SK-N-SH (cell line): ENCODE measurements at regions not wholly inside any gene's neighbourhood (a gene's known extent, or its start where the extent isn't known, plus 50 kb on each side); places are given as distances from the start of the nearest gene placed in this dataset.

Experiments used
- CTCF ChIA-PET: fragments of 300-600, 350-600 bp; formaldehyde crosslinking; extraction: SDS; loops from one replicate; lab custom pipeline; 2021; lab: Yijun Ruan, JAX
- POLR2A ChIA-PET: fragments of 350-600 bp; sonication (Branson Sonifier 250); formaldehyde crosslinking; extraction: SDS; loops from one replicate; lab custom pipeline; 2020; ENCODE audit warnings: antibody characterized with exemption, inconsistent platforms; lab: Yijun Ruan, JAX
- DNase-seq: peaks from one replicate; pipeline ENCODE4 v3.0.0; 2012
- H2AFZ ChIP-seq: fragments of 200-600 bp; sonication (generic); 2 replicates; pipeline ENCODE4 v1.8.1; 2016; ENCODE audit warnings: antibody characterized with exemption, mild to moderate bottlenecking, low read depth
- H3F3A ChIP-seq: fragments of 200-600 bp; sonication (generic); replicated peaks from 2 replicates; pipeline ENCODE3; 2016; ENCODE audit warnings: antibody characterized with exemption, mild to moderate bottlenecking; ENCODE audit not compliant: insufficient read depth
- H3K27ac ChIP-seq, 2 experiments: fragments of 200-500 bp in 1 of 2; fragments of 200-600 bp in 1 of 2; sonication (Bioruptor generic) in 1 of 2; sonication (generic), shearing (Covaris generic) in 1 of 2; 2 replicates each; pipeline versions ENCODE4 v1.5.1 to v1.6.1; 2014 to 2016; ENCODE audit warnings: low read depth in 2 of 2, inconsistent platforms in 1 of 2, low read length in 1 of 2, mild to moderate bottlenecking in 1 of 2, mixed read lengths in 1 of 2
- H3K27me3 ChIP-seq: fragments of 200-600 bp; sonication (generic), shearing (Covaris generic); 2 replicates; pipeline ENCODE4 v1.6.1; 2016; ENCODE audit warnings: mixed run types; ENCODE audit not compliant: insufficient read depth
- H3K36me3 ChIP-seq, 2 experiments: fragments of 200-500 bp in 1 of 2; fragments of 200-600 bp in 1 of 2; sonication (Bioruptor generic) in 1 of 2; sonication (generic) in 1 of 2; replicated peaks in 1 of 2; 2 replicates each; pipeline versions ENCODE3 to v1.5.1; 2014 to 2016; ENCODE audit warnings: low read length in 1 of 2, mild to moderate bottlenecking in 1 of 2; ENCODE audit not compliant: insufficient read depth in 2 of 2, control insufficient read depth in 1 of 2
- H3K4me1 ChIP-seq, 2 experiments: fragments of 200-500 bp in 1 of 2; fragments of 200-600 bp in 1 of 2; sonication (Bioruptor generic) in 1 of 2; sonication (generic), shearing (Covaris generic) in 1 of 2; 2 replicates each; pipeline versions ENCODE4 v1.5.1 to v1.6.1; 2014 to 2016; ENCODE audit warnings: low read depth in 1 of 2, low read length in 1 of 2, mixed run types in 1 of 2; ENCODE audit not compliant: insufficient read depth in 2 of 2, control insufficient read depth in 1 of 2
- H3K4me2 ChIP-seq: fragments of 200-600 bp; sonication (generic), shearing (Covaris generic); 2 replicates; pipeline ENCODE4 v1.6.1; 2017; ENCODE audit warnings: mixed run types
- H3K4me3 ChIP-seq, 2 experiments: fragments of 200-500 bp in 1 of 2; fragments of 200-600 bp in 1 of 2; sonication (Bioruptor generic) in 1 of 2; sonication (generic), shearing (Covaris generic) in 1 of 2; 2 replicates each; pipeline versions ENCODE4 v1.5.1 to v1.8.1; 2014 to 2016; ENCODE audit warnings: low read depth in 2 of 2, inconsistent platforms in 1 of 2, low read length in 1 of 2, mild to moderate bottlenecking in 1 of 2, mixed read lengths in 1 of 2, moderate library complexity in 1 of 2
- H3K79me2 ChIP-seq: fragments of 200-600 bp; sonication (generic); 2 replicates; pipeline ENCODE4 v1.8.1; 2017; ENCODE audit warnings: mild to moderate bottlenecking; ENCODE audit not compliant: insufficient read depth
- H3K9ac ChIP-seq: fragments of 200-600 bp; sonication (generic); 2 replicates; pipeline ENCODE4 v1.6.1; 2017; ENCODE audit warnings: mixed run types
- H3K9me2 ChIP-seq: fragments of 200-600 bp; sonication (generic); 2 replicates; pipeline ENCODE4 v1.6.1; 2017; ENCODE audit warnings: mixed run types
- H3K9me3 ChIP-seq: fragments of 200-600 bp; sonication (generic); 2 replicates; pipeline ENCODE4 v1.6.1; 2017; ENCODE audit warnings: mixed run types, mild to moderate bottlenecking, moderate library complexity
- H4K20me1 ChIP-seq: fragments of 200-600 bp; sonication (generic); 2 replicates; pipeline ENCODE4 v1.6.1; 2017; ENCODE audit warnings: mild to moderate bottlenecking, mixed run types; ENCODE audit not compliant: insufficient read depth
- CHD2 ChIP-seq: fragments of 150-350 bp; IDR thresholded peaks from 2 replicates; pipeline ENCODE4 v1.6.1; 2018; ENCODE audit warnings: low read length; ENCODE audit not compliant: partially characterized antibody
- ELF1 ChIP-seq: IDR thresholded peaks from 2 replicates; pipeline ENCODE4 v1.4.0; 2012
- EP300 ChIP-seq, 2 experiments: IDR thresholded peaks; 2 replicates each; pipeline versions ENCODE4 v1.4.0 to v1.6.1; 2012; ENCODE audit warnings: borderline replicate concordance in 1 of 2, low read depth in 1 of 2, low read length in 1 of 2
- EZH2phosphoT487 ChIP-seq: fragments of 200-600 bp; sonication (generic); IDR thresholded peaks from 2 replicates; pipeline ENCODE4 v1.6.1; 2017; ENCODE audit warnings: low read depth, mixed run types, mild to moderate bottlenecking, antibody characterized with exemption, moderate library complexity, borderline replicate concordance
- FOSL2 ChIP-seq: IDR thresholded peaks from 2 replicates; pipeline ENCODE4 v1.4.0; 2012; ENCODE audit warnings: low read depth, mild to moderate bottlenecking, moderate library complexity, borderline replicate concordance
- FOXJ3 ChIP-seq: sonication (generic); formaldehyde crosslinking; IDR thresholded peaks from 2 replicates; pipeline ENCODE4 v1.5.1; 2020; ENCODE audit warnings: mild to moderate bottlenecking, missing genetic modification reagents
- GABPA ChIP-seq: IDR thresholded peaks from 2 replicates; pipeline ENCODE4 v1.4.0; 2012; ENCODE audit warnings: low read depth, mild to moderate bottlenecking
- GATA2 ChIP-seq: sonication (generic); formaldehyde crosslinking; IDR thresholded peaks from 2 replicates; pipeline ENCODE4 v1.5.0; 2020; ENCODE audit warnings: mild to moderate bottlenecking, missing genetic modification reagents
- JUND ChIP-seq: IDR thresholded peaks from 2 replicates; pipeline ENCODE4 v1.4.0; 2012
- MXI1 ChIP-seq: IDR thresholded peaks from 2 replicates; pipeline ENCODE4 v1.6.1; 2012; ENCODE audit warnings: mild to moderate bottlenecking, low read depth, low read length, improper control_type of control experiment
- RCOR1 ChIP-seq: fragments of 150-350 bp; IDR thresholded peaks from 2 replicates; pipeline ENCODE4 v1.6.1; 2017; ENCODE audit warnings: antibody characterized with exemption, low read length
- RFX5 ChIP-seq: IDR thresholded peaks from 2 replicates; pipeline ENCODE4 v1.6.1; 2012; ENCODE audit warnings: mild to moderate bottlenecking, improper control_type of control experiment, low read length
- SIN3A ChIP-seq: IDR thresholded peaks from 2 replicates; pipeline ENCODE4 v1.6.1; 2012; ENCODE audit warnings: low read depth, mild to moderate bottlenecking, low read length, moderate library complexity, borderline replicate concordance
- YY1 ChIP-seq: IDR thresholded peaks from 2 replicates; pipeline ENCODE4 v1.4.0; 2012; ENCODE audit warnings: low read depth, mild to moderate bottlenecking
- WGBS: methylation state at CpG from one replicate; pipeline ENCODE4 v1.1.6; 2017; ENCODE audit warnings: low lambda C conversion rate; 5-methylcytosine and 5-hydroxymethylcytosine counted together
- TF ChIP-seq, protein P1 (sequence below): IDR thresholded peaks from 2 replicates; pipeline ENCODE4 v1.4.0; 2012; ENCODE audit warnings: low read depth, borderline replicate concordance
- TF ChIP-seq, protein P2 (sequence below): fragments of 150-350 bp; IDR thresholded peaks from 2 replicates; pipeline ENCODE4 v1.6.1; 2016; ENCODE audit warnings: mild to moderate bottlenecking, low read depth, low read length
- TF ChIP-seq, protein P3 (sequence below): IDR thresholded peaks from 2 replicates; pipeline ENCODE4 v1.4.0; 2012; ENCODE audit warnings: low read depth
- TF ChIP-seq, protein P4 (sequence below): IDR thresholded peaks from 2 replicates; pipeline ENCODE4; 2012
- TF ChIP-seq, protein P5 (sequence below): fragments of 200-600 bp; sonication (generic); IDR thresholded peaks from 2 replicates; pipeline ENCODE4 v1.6.1; 2017; ENCODE audit warnings: antibody characterized with exemption, mild to moderate bottlenecking, moderate library complexity
- TF ChIP-seq, protein P6 (sequence below): IDR thresholded peaks from 2 replicates; pipeline ENCODE4 v1.4.0; 2012; ENCODE audit warnings: low read depth, borderline replicate concordance

DNA sequence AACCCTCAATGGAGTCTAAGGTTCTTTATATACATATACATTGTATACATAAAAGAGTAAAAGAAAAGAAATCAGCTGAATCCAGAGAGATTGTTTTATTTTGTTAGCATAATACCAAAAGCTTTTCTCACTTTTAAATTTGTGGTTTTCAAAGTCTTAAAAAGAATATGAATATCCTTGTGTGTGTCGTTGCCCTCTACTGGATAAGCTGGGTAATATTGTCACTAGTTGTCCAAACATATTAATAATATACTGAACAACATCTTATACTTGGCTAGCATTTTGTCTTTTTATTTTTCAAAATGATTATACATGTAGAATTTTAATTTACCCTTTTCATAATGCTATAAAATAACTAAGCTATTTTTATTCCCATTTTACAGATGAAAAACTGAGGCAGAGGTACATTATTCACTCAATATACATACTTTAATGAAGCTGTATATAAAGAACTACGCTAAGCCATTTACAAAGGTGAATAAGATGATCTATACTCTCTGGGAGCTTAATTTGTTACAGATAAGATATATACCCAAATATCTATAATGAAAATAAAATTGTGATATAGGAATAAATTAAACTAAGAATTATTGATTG, 531.7 kb downstream of the TFAP2B start (continued):
- TF ChIP-seq, protein P1, sequence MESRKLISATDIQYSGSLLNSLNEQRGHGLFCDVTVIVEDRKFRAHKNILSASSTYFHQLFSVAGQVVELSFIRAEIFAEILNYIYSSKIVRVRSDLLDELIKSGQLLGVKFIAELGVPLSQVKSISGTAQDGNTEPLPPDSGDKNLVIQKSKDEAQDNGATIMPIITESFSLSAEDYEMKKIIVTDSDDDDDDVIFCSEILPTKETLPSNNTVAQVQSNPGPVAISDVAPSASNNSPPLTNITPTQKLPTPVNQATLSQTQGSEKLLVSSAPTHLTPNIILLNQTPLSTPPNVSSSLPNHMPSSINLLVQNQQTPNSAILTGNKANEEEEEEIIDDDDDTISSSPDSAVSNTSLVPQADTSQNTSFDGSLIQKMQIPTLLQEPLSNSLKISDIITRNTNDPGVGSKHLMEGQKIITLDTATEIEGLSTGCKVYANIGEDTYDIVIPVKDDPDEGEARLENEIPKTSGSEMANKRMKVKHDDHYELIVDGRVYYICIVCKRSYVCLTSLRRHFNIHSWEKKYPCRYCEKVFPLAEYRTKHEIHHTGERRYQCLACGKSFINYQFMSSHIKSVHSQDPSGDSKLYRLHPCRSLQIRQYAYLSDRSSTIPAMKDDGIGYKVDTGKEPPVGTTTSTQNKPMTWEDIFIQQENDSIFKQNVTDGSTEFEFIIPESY = no peak
- no peak for TF ChIP-seq YY1
- no peak for TF ChIP-seq JUND
- TF ChIP-seq GATA2 (CRISPR knock-in tag) = no peak
- TF ChIP-seq RCOR1 = no peak
- TF ChIP-seq, protein P2, sequence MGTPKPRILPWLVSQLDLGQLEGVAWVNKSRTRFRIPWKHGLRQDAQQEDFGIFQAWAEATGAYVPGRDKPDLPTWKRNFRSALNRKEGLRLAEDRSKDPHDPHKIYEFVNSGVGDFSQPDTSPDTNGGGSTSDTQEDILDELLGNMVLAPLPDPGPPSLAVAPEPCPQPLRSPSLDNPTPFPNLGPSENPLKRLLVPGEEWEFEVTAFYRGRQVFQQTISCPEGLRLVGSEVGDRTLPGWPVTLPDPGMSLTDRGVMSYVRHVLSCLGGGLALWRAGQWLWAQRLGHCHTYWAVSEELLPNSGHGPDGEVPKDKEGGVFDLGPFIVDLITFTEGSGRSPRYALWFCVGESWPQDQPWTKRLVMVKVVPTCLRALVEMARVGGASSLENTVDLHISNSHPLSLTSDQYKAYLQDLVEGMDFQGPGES = no peak

DNA sequence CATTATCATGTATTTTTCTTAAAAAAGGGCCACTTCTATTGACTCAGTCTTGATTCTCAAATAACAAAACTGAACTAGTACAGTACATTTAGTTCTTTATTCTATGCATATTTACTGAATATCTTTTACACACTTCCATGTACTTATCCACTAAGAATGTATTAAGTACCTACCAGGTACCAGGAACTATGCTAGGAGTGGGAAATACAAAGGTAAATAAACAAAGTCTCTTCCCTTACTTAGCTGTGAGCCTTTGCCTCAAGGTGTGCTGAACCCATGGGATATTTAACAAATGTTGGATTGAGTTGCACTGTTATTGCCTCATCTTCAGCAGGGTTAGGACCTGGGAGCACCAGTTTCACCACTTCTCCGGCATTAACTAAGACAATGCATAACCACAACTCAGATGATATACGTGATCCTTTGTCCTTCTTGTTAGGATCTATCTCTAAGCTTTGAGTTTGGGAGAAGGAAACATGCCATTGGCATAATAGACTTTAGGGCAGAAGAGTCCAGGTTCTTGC, 533.9 kb downstream of the TFAP2B start:
- H3K9ac ChIP-seq = no peak overlapping the region
- no peak overlapping the region for H3K4me3 ChIP-seq
- no peak for DNase-seq
- H3K4me1 ChIP-seq = peaks cover 0 to 3% of the 10 kb centered on the region in 2 experiments; a peak in 2 of 4 replicates
- no peaks in the 10 kb centered on the region for H3K9me3 ChIP-seq
- no peak overlapping the region for H2AFZ ChIP-seq
- no peaks in the 10 kb centered on the region for H3K79me2 ChIP-seq
- no peaks in the 10 kb centered on the region for H3K9me2 ChIP-seq
- H3K36me3 ChIP-seq = no peaks in the 10 kb centered on the region
- POLR2A ChIA-PET = no interaction called here
- H3K4me2 ChIP-seq = no peak overlapping the region
- WGBS = 82% methylated on average over 2 of the region's 2 CpGs
- no peaks in the 10 kb centered on the region for H3K27me3 ChIP-seq
- H4K20me1 ChIP-seq = no peaks in the 10 kb centered on the region
- CTCF ChIA-PET = interaction anchor here (1.8 to 2.0 kb wide), 2 partner anchors 13 to 607 kb away, joined by 5 read pairs; no protein-coding TSS in a partner anchor
- H3F3A ChIP-seq = no peaks in the 10 kb centered on the region
- no peak overlapping the region for H3K27ac ChIP-seq
- TF ChIP-seq EP300 (IDR thresholded peaks at IDR 0.05; ENCODE audit: borderline replicate concordance in 1 of 2, low read depth in 1 of 2, low read length in 1 of 2) = no peak
- no peak for TF ChIP-seq CHD2
- TF ChIP-seq, protein P3, sequence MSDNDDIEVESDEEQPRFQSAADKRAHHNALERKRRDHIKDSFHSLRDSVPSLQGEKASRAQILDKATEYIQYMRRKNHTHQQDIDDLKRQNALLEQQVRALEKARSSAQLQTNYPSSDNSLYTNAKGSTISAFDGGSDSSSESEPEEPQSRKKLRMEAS = no peak
- TF ChIP-seq, protein P1 = no peak
- TF ChIP-seq, protein P4, sequence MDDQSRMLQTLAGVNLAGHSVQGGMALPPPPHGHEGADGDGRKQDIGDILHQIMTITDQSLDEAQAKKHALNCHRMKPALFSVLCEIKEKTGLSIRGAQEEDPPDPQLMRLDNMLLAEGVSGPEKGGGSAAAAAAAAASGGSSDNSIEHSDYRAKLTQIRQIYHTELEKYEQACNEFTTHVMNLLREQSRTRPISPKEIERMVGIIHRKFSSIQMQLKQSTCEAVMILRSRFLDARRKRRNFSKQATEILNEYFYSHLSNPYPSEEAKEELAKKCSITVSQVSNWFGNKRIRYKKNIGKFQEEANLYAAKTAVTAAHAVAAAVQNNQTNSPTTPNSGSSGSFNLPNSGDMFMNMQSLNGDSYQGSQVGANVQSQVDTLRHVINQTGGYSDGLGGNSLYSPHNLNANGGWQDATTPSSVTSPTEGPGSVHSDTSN = no peak
- TF ChIP-seq, protein P5, sequence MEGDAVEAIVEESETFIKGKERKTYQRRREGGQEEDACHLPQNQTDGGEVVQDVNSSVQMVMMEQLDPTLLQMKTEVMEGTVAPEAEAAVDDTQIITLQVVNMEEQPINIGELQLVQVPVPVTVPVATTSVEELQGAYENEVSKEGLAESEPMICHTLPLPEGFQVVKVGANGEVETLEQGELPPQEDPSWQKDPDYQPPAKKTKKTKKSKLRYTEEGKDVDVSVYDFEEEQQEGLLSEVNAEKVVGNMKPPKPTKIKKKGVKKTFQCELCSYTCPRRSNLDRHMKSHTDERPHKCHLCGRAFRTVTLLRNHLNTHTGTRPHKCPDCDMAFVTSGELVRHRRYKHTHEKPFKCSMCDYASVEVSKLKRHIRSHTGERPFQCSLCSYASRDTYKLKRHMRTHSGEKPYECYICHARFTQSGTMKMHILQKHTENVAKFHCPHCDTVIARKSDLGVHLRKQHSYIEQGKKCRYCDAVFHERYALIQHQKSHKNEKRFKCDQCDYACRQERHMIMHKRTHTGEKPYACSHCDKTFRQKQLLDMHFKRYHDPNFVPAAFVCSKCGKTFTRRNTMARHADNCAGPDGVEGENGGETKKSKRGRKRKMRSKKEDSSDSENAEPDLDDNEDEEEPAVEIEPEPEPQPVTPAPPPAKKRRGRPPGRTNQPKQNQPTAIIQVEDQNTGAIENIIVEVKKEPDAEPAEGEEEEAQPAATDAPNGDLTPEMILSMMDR = no peak
- TF ChIP-seq YY1 = no peak
- TF ChIP-seq GABPA = no peak
- TF ChIP-seq, protein P6, sequence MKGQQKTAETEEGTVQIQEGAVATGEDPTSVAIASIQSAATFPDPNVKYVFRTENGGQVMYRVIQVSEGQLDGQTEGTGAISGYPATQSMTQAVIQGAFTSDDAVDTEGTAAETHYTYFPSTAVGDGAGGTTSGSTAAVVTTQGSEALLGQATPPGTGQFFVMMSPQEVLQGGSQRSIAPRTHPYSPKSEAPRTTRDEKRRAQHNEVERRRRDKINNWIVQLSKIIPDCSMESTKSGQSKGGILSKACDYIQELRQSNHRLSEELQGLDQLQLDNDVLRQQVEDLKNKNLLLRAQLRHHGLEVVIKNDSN = no peak
- TF ChIP-seq RFX5 = no peak
- TF ChIP-seq SIN3A = no peak
- TF ChIP-seq MXI1 = no peak
- no peak for TF ChIP-seq EZH2phosphoT487
- no peak for TF ChIP-seq FOSL2
- TF ChIP-seq, protein P2 = no peak
- TF ChIP-seq ELF1 = no peak
- no peak for TF ChIP-seq FOXJ3 (CRISPR knock-in tag)
